SW 1271 (cell line): ENCODE measurements at regions not wholly inside any gene's neighbourhood (a gene's known extent, or its start where the extent isn't known, plus 50 kb on each side); places are given as distances from the start of the nearest gene placed in this dataset.

Source experiments
- DNase-seq, 2 experiments: peaks; one replicate each; lab custom pipeline; 2025; lab: John Stamatoyannopoulos, UW

- DNase-seq = no peak
Measured at GRCh38 chr9:95822583-95823431, 52.7 kb upstream of the ERCC6L2 start.

DNA sequence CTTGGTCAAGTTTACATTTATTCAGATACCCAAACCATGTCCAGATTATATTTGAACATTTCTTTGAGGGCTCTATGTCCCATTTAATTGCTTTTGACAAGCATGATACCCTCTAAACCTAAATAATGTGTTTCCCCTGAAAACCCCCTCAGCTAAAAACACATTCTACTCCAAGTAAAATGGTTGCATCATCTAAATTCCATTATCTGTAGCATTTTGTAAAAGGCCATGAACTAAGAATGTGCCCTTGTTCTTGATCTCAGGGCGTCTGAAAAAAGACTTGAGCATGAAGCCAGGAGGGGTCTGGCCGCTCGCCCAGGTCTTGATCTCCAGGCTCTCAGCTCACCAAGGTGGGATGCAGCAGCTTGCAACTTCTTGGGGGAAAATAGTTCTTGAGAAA lies 53.5 kb upstream of the ERCC6L2 start:
- no peak for DNase-seq

- no peak for DNase-seq
Measured at GRCh38 chr9:95820074-95820473, 55.4 kb upstream of the ERCC6L2 start.

- no peak for DNase-seq
Measured at GRCh38 chr9:95819636-95820035, 55.9 kb upstream of the ERCC6L2 start.

DNA sequence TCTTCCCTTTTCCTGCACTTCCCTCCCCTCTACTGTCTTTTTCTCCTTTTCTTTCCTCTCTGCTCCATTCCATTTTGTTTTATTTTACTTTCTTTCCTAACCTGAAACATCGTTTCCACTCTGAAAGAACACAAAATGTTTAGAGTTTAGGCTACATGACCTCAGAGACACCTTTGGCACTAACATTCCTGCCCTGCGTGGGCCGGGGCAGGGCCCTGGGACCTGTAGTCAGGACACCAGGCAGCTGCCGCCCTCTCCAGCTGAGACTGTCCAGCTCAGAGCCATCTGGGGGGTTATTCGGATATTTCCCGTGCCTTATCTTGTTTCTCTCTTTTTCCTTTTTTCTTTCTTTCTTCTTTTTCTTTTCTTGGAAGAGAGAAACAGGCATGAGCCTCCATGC lies 58.3 kb upstream of the ERCC6L2 start:
- DNase-seq = no peak

- DNase-seq = no peak
Measured at GRCh38 chr9:95816716-95817115, 58.8 kb upstream of the ERCC6L2 start.

- no peak for DNase-seq
Measured at GRCh38 chr9:95815961-95816360, 59.5 kb upstream of the ERCC6L2 start.

DNA sequence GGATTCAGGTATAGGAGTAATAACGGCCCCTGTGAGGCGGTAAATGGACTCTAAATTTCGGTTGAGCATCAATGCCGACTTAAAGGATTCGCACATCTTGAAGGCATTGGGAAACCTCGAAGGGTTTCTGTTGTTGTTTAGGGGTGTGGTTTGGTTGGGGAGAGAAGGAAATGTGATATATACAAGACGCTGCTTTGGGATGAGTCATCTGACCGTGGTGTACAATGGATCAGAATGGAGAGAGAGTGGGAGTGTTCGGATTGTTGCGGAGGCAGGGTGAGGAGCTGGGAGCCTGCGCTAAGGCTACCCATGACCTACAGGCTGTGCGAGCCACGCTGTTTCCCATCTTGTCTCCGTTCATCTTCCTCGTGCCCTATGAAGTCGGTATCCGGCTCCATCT lies 60.4 kb upstream of the ERCC6L2 start:
- DNase-seq = no peak

GRCh38 chr9:95813923-95814322 lies 61.6 kb upstream of the ERCC6L2 start:
- no peak for DNase-seq

- DNase-seq = no peak
Measured at GRCh38 chr9:95810814-95811213, 64.7 kb upstream of the ERCC6L2 start.

DNA sequence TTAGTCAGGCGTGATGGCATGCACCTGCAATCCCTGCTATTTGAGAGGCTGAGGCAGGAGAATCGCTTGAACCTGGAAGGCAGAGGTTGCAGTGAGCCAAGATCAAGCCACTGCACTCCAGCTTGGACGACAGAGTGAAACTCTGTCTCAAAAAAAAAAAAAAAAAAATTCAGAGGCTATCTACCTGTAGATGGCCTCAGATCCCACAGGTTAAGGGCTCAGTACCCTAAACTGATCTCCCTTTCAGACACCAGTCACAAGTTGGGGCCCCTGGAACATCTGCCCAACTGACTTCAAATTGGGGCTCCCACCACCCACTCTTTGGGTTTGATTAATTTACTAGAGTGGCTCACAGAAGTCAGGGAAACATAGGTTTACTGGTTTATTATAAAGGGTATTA lies 65.4 kb upstream of the ERCC6L2 start:
- DNase-seq = no peak

- DNase-seq = no peak
Measured at GRCh38 chr9:95809686-95810085, 65.8 kb upstream of the ERCC6L2 start.

- no peak for DNase-seq
Measured at GRCh38 chr9:95808011-95808410, 67.5 kb upstream of the ERCC6L2 start.

DNA sequence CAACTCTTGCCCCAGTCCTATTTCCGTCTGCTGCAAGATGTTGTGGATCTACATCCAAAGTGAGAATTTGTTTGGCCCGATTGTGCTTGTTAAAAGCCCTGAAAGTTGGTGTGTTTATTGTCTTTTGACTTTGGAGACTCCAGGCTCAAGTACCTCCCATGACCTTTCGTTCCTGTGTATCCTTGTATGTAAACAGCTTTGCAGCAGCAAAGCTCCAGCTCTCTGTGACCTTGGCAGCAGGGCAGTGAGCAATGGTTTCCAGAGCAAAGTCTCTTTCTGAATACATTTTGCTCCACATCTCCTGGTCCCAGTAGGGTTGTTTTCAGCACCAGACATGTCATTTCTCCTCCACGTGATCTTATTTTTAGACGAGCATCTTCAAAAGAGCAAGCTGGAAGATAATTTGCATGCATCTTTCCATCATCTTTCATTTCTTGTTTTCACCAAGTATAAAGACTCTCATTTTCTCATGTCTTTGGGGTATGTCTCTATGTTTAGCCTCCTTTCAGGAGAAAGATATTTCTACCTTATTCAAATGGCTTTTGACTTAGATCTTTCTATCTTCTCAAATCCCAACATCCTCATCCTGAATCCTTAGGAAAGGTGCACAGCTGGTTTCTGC lies 68.1 kb upstream of the ERCC6L2 start:
- DNase-seq = no peak

- no peak for DNase-seq
Measured at GRCh38 chr9:95803197-95803596, 72.3 kb upstream of the ERCC6L2 start.

GRCh38 chr9:95801797-95802196 lies 73.7 kb upstream of the ERCC6L2 start:
- DNase-seq = no peak

DNA sequence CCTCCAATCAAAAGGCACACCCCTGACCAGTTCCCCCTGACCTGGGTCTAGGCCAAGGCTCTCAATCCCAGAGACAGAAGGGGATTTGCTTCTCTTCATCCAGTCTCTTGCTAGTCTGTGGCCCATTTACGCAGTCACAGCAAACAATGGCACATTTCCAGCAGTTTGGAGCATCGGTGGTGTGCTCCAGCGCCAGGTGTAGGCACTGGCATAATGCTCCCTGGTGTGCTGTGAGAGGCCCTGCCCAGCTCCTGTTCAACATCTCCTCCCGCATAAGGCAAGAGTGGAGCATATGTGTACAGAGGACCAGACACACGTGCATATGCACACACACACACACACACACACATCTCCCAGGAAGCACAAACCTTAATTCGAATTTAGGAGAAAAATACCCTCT lies 79.5 kb upstream of the ERCC6L2 start:
- DNase-seq = no peak

GRCh38 chr9:95793924-95794828 lies 81.3 kb upstream of the ERCC6L2 start:
- DNase-seq = peak in 1 of 2 experiments; percentile 49

DNA sequence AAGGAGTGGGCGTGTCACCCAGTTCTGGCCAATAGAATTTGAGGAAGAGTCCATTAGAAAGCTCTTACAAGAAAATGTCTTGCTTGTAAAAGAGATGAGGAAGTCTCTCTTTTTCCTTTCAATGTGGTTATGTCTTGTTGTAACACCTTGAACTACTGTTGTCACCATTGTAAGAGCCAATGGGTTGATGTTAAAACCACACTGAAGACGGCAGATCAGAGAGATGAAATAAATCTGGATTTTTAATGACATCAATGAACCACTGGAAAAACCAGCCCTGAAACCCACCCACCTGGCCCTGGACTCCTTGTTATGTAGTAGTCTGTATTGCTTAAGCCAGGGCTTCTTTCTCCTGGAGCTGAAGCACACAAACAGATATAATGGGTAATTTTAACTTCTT lies 83.8 kb upstream of the ERCC6L2 start:
- no peak for DNase-seq

GRCh38 chr9:95791286-95791685 lies 84.2 kb upstream of the ERCC6L2 start:
- DNase-seq = no peak

DNA sequence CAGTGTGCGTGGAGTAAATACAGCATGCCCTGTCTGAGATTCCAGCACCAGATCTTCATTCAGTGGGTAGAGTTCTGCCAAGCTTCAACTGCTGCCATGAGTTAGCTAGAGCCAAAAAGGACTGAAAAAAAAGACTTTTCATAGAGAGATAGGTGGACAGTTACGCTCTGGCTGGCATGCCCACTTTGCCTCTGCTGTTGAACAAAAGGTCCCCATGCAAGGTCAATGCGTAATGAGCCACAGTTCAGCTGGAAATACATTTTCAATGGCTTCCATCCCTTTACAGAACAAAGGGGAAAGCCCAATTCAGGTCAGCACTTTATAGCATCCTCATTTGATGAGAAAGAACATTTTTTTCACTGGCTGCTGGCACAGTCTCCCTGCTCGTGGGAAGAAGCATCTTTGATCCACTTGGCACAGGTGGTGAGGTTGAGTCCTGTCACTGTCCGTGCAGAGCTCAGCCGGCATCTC lies 86.9 kb upstream of the ERCC6L2 start:
- DNase-seq = no peak

DNA sequence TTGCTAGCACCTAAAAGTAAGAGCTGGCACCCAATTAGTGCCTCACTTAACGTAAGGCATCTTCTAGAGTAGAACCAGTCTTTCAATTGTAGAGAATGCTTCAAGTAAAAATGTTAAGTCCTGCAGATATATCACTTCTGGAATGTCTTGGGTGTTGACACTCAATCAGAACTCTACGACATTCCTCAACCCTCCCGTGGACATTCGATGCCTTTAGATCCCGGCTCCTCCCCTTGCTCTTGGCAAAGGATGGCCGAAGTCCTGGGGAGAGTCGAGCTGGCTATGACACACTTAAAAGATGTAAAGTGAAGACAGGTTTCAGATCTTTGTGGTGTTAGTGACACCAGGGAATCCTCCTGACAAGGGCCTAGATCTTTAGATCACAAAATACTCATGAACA lies 87.5 kb upstream of the ERCC6L2 start:
- DNase-seq = no peak

- no peak for DNase-seq
Measured at GRCh38 chr9:95785209-95785608, 90.3 kb upstream of the ERCC6L2 start.
